ENCODE measurements at regions not wholly inside any gene's neighbourhood (a gene's known extent, or its start where the extent isn't known, plus 50 kb on each side); places are given as distances from the start of the nearest gene placed in this dataset.
"Not testable (repeated sequence)": the region's sequence is repeated elsewhere in the genome, so short reads cannot be mapped to it uniquely, and the experiment has no call there.

DNA sequence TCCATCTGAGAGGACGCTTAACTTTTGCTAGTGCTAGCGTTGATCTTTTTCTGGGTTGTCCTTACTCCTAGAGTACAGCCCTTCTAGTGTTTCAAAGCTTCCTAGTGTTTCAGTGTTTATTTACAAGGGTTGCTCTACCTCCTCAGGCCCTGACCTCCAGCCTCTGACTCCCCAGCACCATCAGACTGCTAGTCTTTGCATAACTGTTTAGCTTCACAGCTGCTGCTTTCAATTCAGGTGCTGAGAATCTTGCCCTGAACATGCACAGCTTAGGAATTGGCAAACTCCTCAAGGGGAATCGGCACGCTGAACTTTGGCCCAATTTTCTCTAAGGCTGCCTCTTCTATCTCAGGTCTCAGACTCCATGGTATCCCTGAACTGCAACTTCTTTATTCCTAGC is 52.9 kb downstream of the OR52B4 start:
- H3K27me3 ChIP-seq; H3K4me1 ChIP-seq; H3K4me3 ChIP-seq; intact Hi-C loops (cut with DNase I); DNase-seq; H3K27ac ChIP-seq; H3K9me3 ChIP-seq; H3K36me3 ChIP-seq: not testable (repeated sequence)
- 30 to 57% methylated on average over 2 of the region's 4 CpGs for WGBS, 2 donors

GRCh38 chr11:4277225-4277624 is 91.0 kb downstream of the OR52B4 start:
- WGBS, 2 donors = 88 to 92% methylated on average over 4 to 5 of the region's 9 CpGs
- intact Hi-C loops (cut with DNase I); H3K4me1 ChIP-seq; H3K27me3 ChIP-seq; DNase-seq; H3K4me3 ChIP-seq; H3K9me3 ChIP-seq; H3K27ac ChIP-seq; H3K36me3 ChIP-seq: not testable (repeated sequence)

- H3K4me3 ChIP-seq; H3K36me3 ChIP-seq; DNase-seq; H3K4me1 ChIP-seq; intact Hi-C loops (cut with DNase I); H3K9me3 ChIP-seq; H3K27ac ChIP-seq; H3K27me3 ChIP-seq: not testable (repeated sequence)
- WGBS, 2 donors = 43 to 68% methylated on average over 1 of the region's 3 CpGs
Observed at GRCh38 chr11:4251085-4251484, 117.1 kb downstream of the OR52B4 start.

- DNase-seq; H3K4me1 ChIP-seq; H3K36me3 ChIP-seq; H3K9me3 ChIP-seq; H3K27ac ChIP-seq; intact Hi-C loops (cut with DNase I); H3K27me3 ChIP-seq; H3K4me3 ChIP-seq: not testable (repeated sequence)
- 40% methylated on average over 2 of the region's 2 CpGs; no CpG with 5 or more reads in 1 of the 2 donors for WGBS, 2 donors
Observed at GRCh38 chr11:4249475-4249874, 118.7 kb downstream of the OR52B4 start.

DNA sequence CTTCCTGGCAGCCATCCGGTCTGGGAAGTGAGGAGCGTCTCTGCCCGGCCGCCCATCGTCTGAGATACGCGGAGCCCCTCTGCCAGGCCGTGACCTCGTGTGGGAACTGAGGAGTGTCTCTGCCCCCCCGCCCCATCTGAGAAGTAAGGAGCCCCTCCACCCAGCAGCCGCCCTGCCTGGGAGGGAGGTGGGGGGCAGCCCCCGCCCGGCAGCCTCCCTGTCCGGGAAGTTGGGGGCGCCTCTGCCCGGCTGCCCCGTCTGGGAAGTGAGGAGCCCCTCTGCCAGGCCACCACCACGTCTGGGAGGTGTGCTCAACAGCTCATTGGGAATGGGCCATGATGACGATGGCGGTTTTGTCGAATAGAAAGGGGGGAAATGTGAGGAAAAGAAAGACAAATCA is 130.4 kb downstream of the OR52B4 start:
- intact Hi-C loops (cut with DNase I); H3K4me1 ChIP-seq; H3K9me3 ChIP-seq; H3K27ac ChIP-seq; H3K36me3 ChIP-seq; H3K27me3 ChIP-seq; DNase-seq; H3K4me3 ChIP-seq: not testable (repeated sequence)
- WGBS, 2 donors = 90 to 93% methylated on average over 21 of the region's 21 CpGs

GRCh38 chr11:4218857-4219256 is 124.3 kb downstream of the RRM1 start:
- H3K27me3 ChIP-seq; DNase-seq; H3K9me3 ChIP-seq; H3K36me3 ChIP-seq; H3K4me1 ChIP-seq; H3K27ac ChIP-seq; intact Hi-C loops (cut with DNase I); H3K4me3 ChIP-seq: not testable (repeated sequence)
- 43 to 49% methylated on average over 4 of the region's 4 CpGs for WGBS, 2 donors

DNA sequence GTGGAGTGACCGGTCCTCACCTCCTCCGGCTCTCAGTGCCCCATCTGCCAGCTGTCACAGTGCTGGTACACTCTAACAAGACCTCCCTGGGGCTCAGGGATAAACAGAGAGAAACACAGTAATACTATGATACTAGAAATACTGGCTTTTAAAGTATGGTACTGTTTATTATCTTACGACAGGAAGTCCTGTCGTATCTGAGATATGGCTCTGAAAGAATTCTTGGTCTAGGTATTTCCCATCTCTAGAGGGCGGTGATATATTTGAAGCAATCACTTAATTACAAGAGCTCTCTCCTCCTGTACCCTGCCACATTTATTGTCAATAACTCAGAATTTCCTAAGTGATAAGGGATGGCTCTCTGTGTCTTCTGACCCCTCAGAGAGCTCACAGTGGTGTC is 119.1 kb downstream of the RRM1 start:
- no peaks in the 10 kb centered on the region for H3K9me3 ChIP-seq
- DNase-seq = no peak
- no peaks in the 10 kb centered on the region for H3K36me3 ChIP-seq
- 55 to 74% methylated on average over 5 of the region's 5 CpGs for WGBS, 2 donors
- TF ChIP-seq POLR2AphosphoS5 (IDR thresholded peaks at IDR 0.05) (no peak), EP300 (IDR thresholded peaks at IDR 0.05) (no peak), POLR2A (IDR thresholded peaks at IDR 0.05) (no peak)
- TF ChIP-seq, protein P1, sequence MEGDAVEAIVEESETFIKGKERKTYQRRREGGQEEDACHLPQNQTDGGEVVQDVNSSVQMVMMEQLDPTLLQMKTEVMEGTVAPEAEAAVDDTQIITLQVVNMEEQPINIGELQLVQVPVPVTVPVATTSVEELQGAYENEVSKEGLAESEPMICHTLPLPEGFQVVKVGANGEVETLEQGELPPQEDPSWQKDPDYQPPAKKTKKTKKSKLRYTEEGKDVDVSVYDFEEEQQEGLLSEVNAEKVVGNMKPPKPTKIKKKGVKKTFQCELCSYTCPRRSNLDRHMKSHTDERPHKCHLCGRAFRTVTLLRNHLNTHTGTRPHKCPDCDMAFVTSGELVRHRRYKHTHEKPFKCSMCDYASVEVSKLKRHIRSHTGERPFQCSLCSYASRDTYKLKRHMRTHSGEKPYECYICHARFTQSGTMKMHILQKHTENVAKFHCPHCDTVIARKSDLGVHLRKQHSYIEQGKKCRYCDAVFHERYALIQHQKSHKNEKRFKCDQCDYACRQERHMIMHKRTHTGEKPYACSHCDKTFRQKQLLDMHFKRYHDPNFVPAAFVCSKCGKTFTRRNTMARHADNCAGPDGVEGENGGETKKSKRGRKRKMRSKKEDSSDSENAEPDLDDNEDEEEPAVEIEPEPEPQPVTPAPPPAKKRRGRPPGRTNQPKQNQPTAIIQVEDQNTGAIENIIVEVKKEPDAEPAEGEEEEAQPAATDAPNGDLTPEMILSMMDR (IDR thresholded peaks at IDR 0.05) = no peak
- H3K27me3 ChIP-seq = peaks cover 5 to 12% (median 5%) of the 10 kb centered on the region in 3 donors
- no peak overlapping the region for H3K27ac ChIP-seq
- intact Hi-C loops (cut with DNase I) = no loop called here
- H3K4me1 ChIP-seq = peaks cover 0 to 6% (median 0%) of the 10 kb centered on the region in 4 donors
- H3K4me3 ChIP-seq = no peak overlapping the region

DNA sequence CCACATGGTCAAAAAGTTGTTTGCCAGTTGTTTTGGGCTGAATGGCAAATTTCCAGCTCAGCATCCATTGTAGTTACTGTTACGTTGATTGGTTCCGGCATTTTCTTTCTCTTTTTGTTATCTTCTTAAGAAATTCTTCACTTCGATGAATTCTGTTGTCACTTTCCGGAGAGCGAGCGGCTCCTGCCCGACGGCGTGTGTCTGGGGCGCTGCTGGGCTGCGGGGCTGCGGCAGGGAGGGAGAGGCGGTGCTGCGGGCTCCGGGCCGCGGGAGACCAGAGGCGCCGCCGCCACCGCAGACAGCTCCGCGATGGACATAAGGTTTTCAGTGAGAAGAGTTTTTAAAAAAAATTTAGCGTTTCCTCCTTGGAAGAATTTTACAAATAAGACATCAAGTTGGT is 117.4 kb downstream of the RRM1 start:
- Histone ChIP-seq H3K9me3 (no peaks in the 10 kb centered on the region), H3K27me3 (peaks cover 5 to 12% (median 5%) of the 10 kb centered on the region in 3 donors), H3K4me1 (peaks cover 0 to 6% (median 0%) of the 10 kb centered on the region in 4 donors), H3K4me3 (peak overlapping the region in 1 of 4 donors; percentile 9), H3K36me3 (no peaks in the 10 kb centered on the region), H3K27ac (no peak overlapping the region)
- TF ChIP-seq, protein P1 (IDR thresholded peaks at IDR 0.05) = no peak
- no peak for TF ChIP-seq EP300 (IDR thresholded peaks at IDR 0.05)
- TF ChIP-seq POLR2AphosphoS5 (IDR thresholded peaks at IDR 0.05) = no peak
- no peak for TF ChIP-seq POLR2A (IDR thresholded peaks at IDR 0.05)
- DNase-seq = no peak
- intact Hi-C loops (cut with DNase I) = no loop called here
- 18 to 43% methylated on average over 24 of the region's 24 CpGs for WGBS, 2 donors
